Coronary artery (tissue), 2 donors: ENCODE measurements at regions not wholly inside any gene's neighbourhood (a gene's known extent, or its start where the extent isn't known, plus 50 kb on each side); places are given as distances from the start of the nearest gene placed in this dataset.

Source experiments
- DNase-seq: peaks from one replicate; pipeline ENCODE4 v3.0.0-alpha.2; 2017; ENCODE audit warnings: low spot score
- H3K27ac ChIP-seq, 2 donors: fragments of 200-600 bp; sonication (generic); one replicate each; pipeline ENCODE4 v1.5.1; 2016 to 2019
- H3K4me3 ChIP-seq: fragments of 200-600 bp; sonication (generic); 2 replicates; pipeline ENCODE4 v1.5.1; 2016; ENCODE audit warnings: mild to moderate bottlenecking, moderate library complexity
- CTCF ChIP-seq: fragments of 200-600 bp; sonication (generic); IDR thresholded peaks from one replicate; pipeline ENCODE4 v1.5.1; 2019; ENCODE audit warnings: antibody characterized with exemption

DNA sequence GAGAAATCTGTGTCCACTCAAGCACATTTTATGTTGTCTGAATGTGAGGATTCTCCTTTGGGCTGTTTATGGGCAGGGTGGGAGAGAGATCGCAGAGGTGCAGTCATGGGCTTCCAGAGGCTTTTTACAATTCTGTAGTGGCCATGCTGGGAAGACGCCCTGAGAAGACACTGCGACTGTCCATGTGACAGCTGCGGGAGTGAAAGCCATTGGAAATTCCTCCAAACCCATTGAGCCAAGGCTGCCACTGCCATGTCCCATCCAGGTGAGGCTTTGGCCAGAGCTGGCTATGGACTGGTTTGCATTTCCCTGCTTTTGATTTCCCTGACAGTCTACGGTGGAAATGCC is 216.9 kb upstream of the ECI2 start:
- H3K27ac ChIP-seq: peak overlapping the region; percentile 59 to 85
- no peak for TF ChIP-seq CTCF
- H3K4me3 ChIP-seq: peak overlapping the region; percentile 62
- no peak for DNase-seq

DNA sequence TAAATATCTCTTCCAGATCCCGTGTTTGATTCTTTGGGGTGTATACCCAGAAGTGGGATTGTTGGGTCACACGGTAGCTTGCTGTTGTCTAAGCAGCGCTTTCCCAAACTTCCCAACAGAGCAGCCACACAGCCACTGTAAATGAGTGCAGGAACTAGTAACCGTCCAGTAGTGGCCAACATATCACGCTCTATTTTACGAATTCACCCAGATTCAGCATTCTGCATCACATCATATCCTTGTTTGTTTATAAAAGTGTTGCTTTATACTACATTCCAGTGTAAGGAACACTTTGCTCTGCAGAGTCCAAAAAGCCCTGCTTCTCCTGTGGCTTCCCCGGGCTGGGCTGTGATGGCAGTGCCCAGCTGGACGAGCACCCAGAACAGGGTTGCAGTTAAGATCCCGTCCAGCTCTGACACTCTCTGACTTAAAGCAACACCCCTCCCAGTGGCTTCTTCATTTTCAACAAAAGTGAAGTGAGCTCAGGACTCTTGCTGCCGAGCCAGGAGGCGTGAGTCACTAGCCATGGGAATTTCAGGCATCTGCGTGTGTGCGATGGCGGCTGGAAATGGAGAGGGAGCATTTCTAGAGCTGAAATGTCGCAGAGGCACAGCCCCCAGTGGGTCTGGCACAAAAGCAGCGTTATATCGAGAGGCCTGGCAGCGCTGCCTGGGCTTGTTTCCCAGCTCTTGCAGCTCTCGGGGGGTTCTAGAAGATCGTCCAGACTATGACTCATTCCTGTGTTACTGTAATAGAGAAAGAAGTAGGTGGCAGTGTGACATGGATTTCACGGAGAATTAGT is 216.3 kb upstream of the ECI2 start:
- peak; percentile 90 for DNase-seq
- Histone ChIP-seq H3K27ac (peak overlapping the region; percentile 59 to 85), H3K4me3 (peak overlapping the region; percentile 62)
- no peak for TF ChIP-seq CTCF

DNA sequence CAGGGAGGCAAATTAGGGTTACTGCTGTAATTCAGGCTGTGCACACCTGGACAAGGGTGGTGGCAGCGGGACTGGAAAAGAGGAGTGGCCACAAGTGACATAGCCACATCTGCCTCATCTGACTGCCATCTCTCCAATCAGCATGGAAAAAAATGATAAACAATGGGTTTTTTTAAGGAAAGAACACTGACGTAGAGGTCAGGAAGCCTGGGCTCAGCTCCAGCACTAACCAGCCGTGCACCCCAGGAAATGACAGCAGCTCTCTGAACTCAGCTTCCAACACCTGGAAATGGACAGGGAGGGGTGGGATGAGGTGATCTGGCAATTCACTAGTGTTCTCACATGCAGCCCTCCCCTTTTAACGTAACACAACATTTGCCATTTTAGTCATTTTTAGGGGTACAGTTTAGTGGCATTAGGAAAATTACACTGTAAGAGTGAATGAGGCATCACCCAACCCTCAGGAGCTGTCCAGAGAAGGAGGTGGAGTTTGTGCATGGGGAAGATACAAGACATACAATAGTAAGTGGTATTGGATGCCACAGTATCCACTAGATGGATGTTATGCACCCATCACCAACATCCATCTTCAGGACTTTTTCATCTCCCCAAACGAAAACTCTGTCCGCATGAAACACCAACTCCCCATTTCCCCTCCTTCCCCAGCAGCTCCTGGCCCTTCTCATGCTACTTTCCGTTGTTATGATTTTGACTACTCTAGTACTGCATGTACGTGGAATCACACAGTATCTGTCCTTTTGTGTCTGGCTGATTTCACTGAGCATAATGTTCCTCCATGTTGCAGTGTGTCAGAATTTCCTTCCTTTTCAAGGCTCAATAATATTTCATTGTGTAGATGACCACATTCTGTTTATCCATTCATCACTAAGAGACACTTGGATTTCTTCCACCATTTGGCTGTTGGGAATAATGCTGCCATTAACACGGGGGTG is 215.5 kb upstream of the ECI2 start:
- H3K27ac ChIP-seq: peak overlapping the region; percentile 59 to 85
- TF ChIP-seq CTCF: no peak
- no peak for DNase-seq
- peak overlapping the region; percentile 62 for H3K4me3 ChIP-seq

DNA sequence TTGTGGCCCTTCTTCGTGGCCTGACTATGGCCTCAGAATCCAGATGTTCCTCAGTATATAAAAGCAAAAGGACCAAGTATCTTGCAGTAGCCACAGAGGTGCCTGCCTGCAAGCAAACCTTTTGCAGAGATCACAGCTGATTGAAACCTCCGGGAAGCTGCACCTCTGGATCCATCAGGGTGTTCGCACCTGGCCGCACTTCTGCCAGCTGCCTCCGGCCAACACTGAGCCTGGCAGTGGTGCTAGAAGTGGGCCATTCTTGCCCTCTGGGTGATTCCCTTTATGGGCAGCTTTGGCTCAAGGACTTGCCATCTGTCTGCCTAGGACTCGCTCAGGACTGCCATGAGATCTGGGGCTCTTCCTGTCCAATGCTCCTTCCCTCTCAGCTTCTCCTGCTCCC is 214.6 kb upstream of the ECI2 start:
- no peak overlapping the region for H3K4me3 ChIP-seq
- TF ChIP-seq CTCF: no peak
- no peak overlapping the region for H3K27ac ChIP-seq
- DNase-seq: no peak

DNA sequence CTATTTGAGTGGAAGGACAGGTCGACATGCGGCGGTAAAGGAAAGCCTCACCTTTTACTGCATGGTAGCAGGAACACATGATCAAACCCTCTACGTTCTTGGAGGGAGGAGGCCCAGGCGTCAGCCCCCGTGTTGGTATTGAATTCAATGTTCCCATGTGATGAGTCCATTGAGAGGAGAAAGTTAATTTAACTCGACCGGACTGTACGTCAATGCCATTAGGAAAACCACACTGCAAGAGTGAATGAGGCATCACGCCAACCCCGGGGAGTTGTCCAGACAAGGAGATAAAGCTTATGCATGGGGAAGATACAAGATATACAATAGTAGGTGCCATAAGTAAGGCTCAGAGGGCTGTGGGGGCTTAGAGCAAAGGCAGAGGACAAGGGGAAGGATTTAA is 213.9 kb upstream of the ECI2 start:
- Histone ChIP-seq H3K4me3 (no peak overlapping the region), H3K27ac (no peak overlapping the region)
- no peak for DNase-seq
- no peak for TF ChIP-seq CTCF

DNA sequence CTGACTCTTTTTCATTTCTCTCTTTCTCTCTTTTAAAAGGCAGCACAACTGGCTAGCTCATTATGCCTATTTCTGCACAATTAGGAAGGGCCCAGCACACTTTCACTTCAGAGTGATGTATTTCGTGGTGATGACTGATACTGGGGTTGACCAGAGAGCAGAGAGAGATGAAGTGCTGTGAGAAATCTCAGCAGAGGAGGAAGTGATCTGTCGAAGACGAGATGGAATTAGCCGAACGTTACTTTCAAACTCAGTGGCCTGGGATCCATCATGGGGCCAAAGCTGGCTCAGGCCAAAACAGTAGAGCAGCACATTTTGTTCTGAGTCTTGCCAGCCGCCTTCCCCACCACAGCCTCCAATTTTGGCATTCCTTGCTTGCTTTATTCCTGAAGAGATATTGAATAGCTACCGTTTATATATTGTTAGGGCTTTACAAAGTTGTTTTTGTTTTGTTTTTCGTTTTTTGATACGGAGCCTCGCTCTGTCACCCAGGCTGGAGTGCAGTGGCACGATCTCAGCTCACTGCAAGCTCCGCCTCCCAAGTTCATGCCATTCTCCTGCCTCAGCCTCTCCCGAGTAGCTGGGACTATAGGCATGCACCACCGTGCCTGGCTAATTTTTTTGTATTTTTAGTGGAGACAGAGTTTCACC is 213.2 kb upstream of the ECI2 start:
- H3K27ac ChIP-seq: no peak overlapping the region
- H3K4me3 ChIP-seq: no peak overlapping the region
- DNase-seq: no peak
- no peak for TF ChIP-seq CTCF
